ENCODE measurements at regions not wholly inside any gene's neighbourhood (a gene's known extent, or its start where the extent isn't known, plus 50 kb on each side); places are given as distances from the start of the nearest gene placed in this dataset.

DNA sequence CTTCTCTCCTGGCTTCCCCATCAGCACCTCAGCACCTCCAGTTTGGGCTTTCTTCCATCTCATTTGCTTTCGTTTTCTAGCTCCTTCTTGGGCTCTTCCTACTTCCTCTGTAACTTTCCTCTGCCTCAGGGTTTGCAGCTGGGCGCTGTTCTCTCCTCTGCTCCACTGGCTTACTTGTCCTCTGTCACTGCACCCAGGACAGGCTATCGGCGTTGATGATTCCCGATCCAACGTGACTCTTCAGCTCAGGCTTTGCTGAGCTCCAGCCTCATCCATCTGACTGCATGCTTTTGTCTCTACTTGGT lies 362.4 kb downstream of the CYRIA start (continued):
- TF ChIP-seq, protein P1, sequence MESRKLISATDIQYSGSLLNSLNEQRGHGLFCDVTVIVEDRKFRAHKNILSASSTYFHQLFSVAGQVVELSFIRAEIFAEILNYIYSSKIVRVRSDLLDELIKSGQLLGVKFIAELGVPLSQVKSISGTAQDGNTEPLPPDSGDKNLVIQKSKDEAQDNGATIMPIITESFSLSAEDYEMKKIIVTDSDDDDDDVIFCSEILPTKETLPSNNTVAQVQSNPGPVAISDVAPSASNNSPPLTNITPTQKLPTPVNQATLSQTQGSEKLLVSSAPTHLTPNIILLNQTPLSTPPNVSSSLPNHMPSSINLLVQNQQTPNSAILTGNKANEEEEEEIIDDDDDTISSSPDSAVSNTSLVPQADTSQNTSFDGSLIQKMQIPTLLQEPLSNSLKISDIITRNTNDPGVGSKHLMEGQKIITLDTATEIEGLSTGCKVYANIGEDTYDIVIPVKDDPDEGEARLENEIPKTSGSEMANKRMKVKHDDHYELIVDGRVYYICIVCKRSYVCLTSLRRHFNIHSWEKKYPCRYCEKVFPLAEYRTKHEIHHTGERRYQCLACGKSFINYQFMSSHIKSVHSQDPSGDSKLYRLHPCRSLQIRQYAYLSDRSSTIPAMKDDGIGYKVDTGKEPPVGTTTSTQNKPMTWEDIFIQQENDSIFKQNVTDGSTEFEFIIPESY (IDR thresholded peaks at IDR 0.05) = no peak
- TF ChIP-seq NR2F2 (IDR thresholded peaks at IDR 0.05) = no peak
- TF ChIP-seq, protein P2, sequence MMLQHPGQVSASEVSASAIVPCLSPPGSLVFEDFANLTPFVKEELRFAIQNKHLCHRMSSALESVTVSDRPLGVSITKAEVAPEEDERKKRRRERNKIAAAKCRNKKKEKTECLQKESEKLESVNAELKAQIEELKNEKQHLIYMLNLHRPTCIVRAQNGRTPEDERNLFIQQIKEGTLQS (IDR thresholded peaks at IDR 0.05) = no peak
- TF ChIP-seq, protein P3, sequence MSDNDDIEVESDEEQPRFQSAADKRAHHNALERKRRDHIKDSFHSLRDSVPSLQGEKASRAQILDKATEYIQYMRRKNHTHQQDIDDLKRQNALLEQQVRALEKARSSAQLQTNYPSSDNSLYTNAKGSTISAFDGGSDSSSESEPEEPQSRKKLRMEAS (IDR thresholded peaks at IDR 0.05) = no peak

- H3K4me3 ChIP-seq (ENCODE audit: low read depth in 1 of 3, low read length in 3 of 3) = peak overlapping the region in 1 of 3 donors; percentile 2
- peaks cover 0 to 3% (median 0%) of the 10 kb centered on the region in 4 donors for H3K27me3 ChIP-seq (ENCODE audit: control insufficient read depth in 4 of 4, insufficient read depth in 4 of 4, low read length in 3 of 4)
- DNase-seq (ENCODE audit: low spot score) = no peak
- 61% methylated on average over 11 of the region's 11 CpGs for WGBS
- peaks cover 0 to 4% (median 2%) of the 10 kb centered on the region in 4 donors for H3K9me3 ChIP-seq (ENCODE audit: control insufficient read depth in 4 of 4, low read length in 3 of 4)
- TF ChIP-seq, protein P2 (IDR thresholded peaks at IDR 0.05) = no peak
- TF ChIP-seq, protein P1 (IDR thresholded peaks at IDR 0.05) = no peak
- TF ChIP-seq RXRA (IDR thresholded peaks at IDR 0.05) (no peak), YY1 (IDR thresholded peaks at IDR 0.05) (no peak), HNF4A (conservative IDR thresholded peaks at IDR 0.05) (no peak), FOXA2 (IDR thresholded peaks at IDR 0.05) (no peak), SP1 (IDR thresholded peaks at IDR 0.05) (no peak), EGR1 (IDR thresholded peaks at IDR 0.05; ENCODE audit: low read depth in 2 of 2) (no peak), GABPA (IDR thresholded peaks at IDR 0.05 in 1 of 2, conservative IDR thresholded peaks at IDR 0.05 in 1 of 2) (no peak), HNF4G (IDR thresholded peaks at IDR 0.05) (no peak), RAD21 (IDR thresholded peaks at IDR 0.05) (no peak), FOXA1 (IDR thresholded peaks at IDR 0.05) (no peak), CTCF (IDR thresholded peaks at IDR 0.05; ENCODE audit: low read depth, low read length, missing input control) (no peak), REST (IDR thresholded peaks at IDR 0.05) (no peak), TAF1 (conservative IDR thresholded peaks at IDR 0.05) (no peak), NR2F2 (IDR thresholded peaks at IDR 0.05) (no peak)
- TF ChIP-seq, protein P3 (IDR thresholded peaks at IDR 0.05) = no peak
- no peak overlapping the region for H3K27ac ChIP-seq (ENCODE audit: low read depth in 1 of 2, low read length in 2 of 2)
- no peak overlapping the region for H3K9ac ChIP-seq (ENCODE audit: low read depth in 1 of 2, low read length in 2 of 2)
- H3K36me3 ChIP-seq (ENCODE audit: control insufficient read depth in 4 of 4, insufficient read depth in 3 of 4, low read depth in 1 of 4, low read length in 3 of 4) = no peaks in the 10 kb centered on the region
- H3K4me1 ChIP-seq (ENCODE audit: control insufficient read depth in 4 of 4, insufficient read depth in 4 of 4, low read length in 3 of 4) = no peaks in the 10 kb centered on the region
These were observed 362.3 kb downstream of the MYCN start for GRCh38 chr2:16302431-16303272.
